ENCODE measurements at regions not wholly inside any gene's neighbourhood (a gene's known extent, or its start where the extent isn't known, plus 50 kb on each side); places are given as distances from the start of the nearest gene placed in this dataset.

- peaks cover 4% of the 10 kb centered on the region for H3K4me1 Mint-ChIP-seq (ENCODE audit: low read depth)
- no peak for ATAC-seq
- H3K9me3 Mint-ChIP-seq (ENCODE audit: insufficient read depth) = peaks cover 4% of the 10 kb centered on the region
- ChIA-PET POLR2A (no interaction called here), CTCF (interaction anchor here (1.2 kb wide), 1 partner anchor 20 kb away, joined by 7 read pairs; no protein-coding TSS in a partner anchor)
- H3K4me3 Mint-ChIP-seq = no peak overlapping the region
- no peaks in the 10 kb centered on the region for H3K36me3 Mint-ChIP-seq (ENCODE audit: low read depth)
- DNase-seq = no peak
- H3K27me3 Mint-ChIP-seq (ENCODE audit: low read depth) = peaks cover 20% of the 10 kb centered on the region
- H3K27ac Mint-ChIP-seq = no peak overlapping the region
These were observed 91.1 kb upstream of the GNAZ start for GRCh38 chr22:22979121-22979724.

GRCh38 chr22:22979954-22980353, 90.4 kb upstream of the GNAZ start:
- H3K36me3 Mint-ChIP-seq (ENCODE audit: low read depth) = no peaks in the 10 kb centered on the region
- DNase-seq (no peak), ATAC-seq (no peak)
- peaks cover 4% of the 10 kb centered on the region for H3K9me3 Mint-ChIP-seq (ENCODE audit: insufficient read depth)
- ChIA-PET POLR2A (no interaction called here), CTCF (interaction anchor here (1.3 kb wide), 1 partner anchor 25 kb away, joined by 4 read pairs; no protein-coding TSS in a partner anchor)
- peaks cover 15% of the 10 kb centered on the region for H3K27me3 Mint-ChIP-seq (ENCODE audit: low read depth)
- H3K4me3 Mint-ChIP-seq = no peak overlapping the region
- no peak overlapping the region for H3K27ac Mint-ChIP-seq
- peaks cover 4% of the 10 kb centered on the region for H3K4me1 Mint-ChIP-seq (ENCODE audit: low read depth)

GRCh38 chr22:22981670-22982571, 88.4 kb upstream of the GNAZ start:
- no peaks in the 10 kb centered on the region for H3K36me3 Mint-ChIP-seq (ENCODE audit: low read depth)
- H3K4me3 Mint-ChIP-seq = no peak overlapping the region
- H3K27ac Mint-ChIP-seq = no peak overlapping the region
- H3K4me1 Mint-ChIP-seq (ENCODE audit: low read depth) = peaks cover 4% of the 10 kb centered on the region
- ATAC-seq = no peak
- peaks cover 4% of the 10 kb centered on the region for H3K9me3 Mint-ChIP-seq (ENCODE audit: insufficient read depth)
- no peak for DNase-seq
- peaks cover 10% of the 10 kb centered on the region for H3K27me3 Mint-ChIP-seq (ENCODE audit: low read depth)
- CTCF ChIA-PET = no interaction called here
- POLR2A ChIA-PET = no interaction called here

- CTCF ChIA-PET = interaction anchor here (0.7 to 1.0 kb wide), 2 partner anchors 21 to 28 kb away, joined by 3 read pairs; no protein-coding TSS in a partner anchor
- Mint-ChIP-seq H3K27me3 (ENCODE audit: low read depth) (peaks cover 10% of the 10 kb centered on the region), H3K4me3 (no peak overlapping the region), H3K27ac (no peak overlapping the region), H3K36me3 (ENCODE audit: low read depth) (no peaks in the 10 kb centered on the region), H3K9me3 (ENCODE audit: insufficient read depth) (peaks cover 4% of the 10 kb centered on the region), H3K4me1 (ENCODE audit: low read depth) (peaks cover 4% of the 10 kb centered on the region)
- ATAC-seq (no peak), DNase-seq (no peak)
- POLR2A ChIA-PET = no interaction called here
These were observed 87.7 kb upstream of the GNAZ start for GRCh38 chr22:22982616-22983015.

- Mint-ChIP-seq H3K27ac (no peak overlapping the region), H3K27me3 (ENCODE audit: low read depth) (peaks cover 8% of the 10 kb centered on the region), H3K9me3 (ENCODE audit: insufficient read depth) (no peaks in the 10 kb centered on the region), H3K4me3 (no peak overlapping the region), H3K36me3 (ENCODE audit: low read depth) (no peaks in the 10 kb centered on the region), H3K4me1 (ENCODE audit: low read depth) (peaks cover 4% of the 10 kb centered on the region)
- CTCF ChIA-PET = interaction anchor here (0.7 to 1.0 kb wide), 2 partner anchors 21 to 28 kb away, joined by 3 read pairs; no protein-coding TSS in a partner anchor
- DNase-seq (no peak), ATAC-seq (no peak)
- POLR2A ChIA-PET = no interaction called here
These were observed 87.2 kb upstream of the GNAZ start for GRCh38 chr22:22983123-22983522.

GRCh38 chr22:22983816-22984215, 86.5 kb upstream of the GNAZ start:
- ATAC-seq (no peak), DNase-seq (no peak)
- no peaks in the 10 kb centered on the region for H3K9me3 Mint-ChIP-seq (ENCODE audit: insufficient read depth)
- H3K27ac Mint-ChIP-seq = no peak overlapping the region
- no peaks in the 10 kb centered on the region for H3K36me3 Mint-ChIP-seq (ENCODE audit: low read depth)
- no peak overlapping the region for H3K4me3 Mint-ChIP-seq
- peaks cover 4% of the 10 kb centered on the region for H3K4me1 Mint-ChIP-seq (ENCODE audit: low read depth)
- H3K27me3 Mint-ChIP-seq (ENCODE audit: low read depth) = peaks cover 13% of the 10 kb centered on the region
- CTCF ChIA-PET = no interaction called here
- POLR2A ChIA-PET = no interaction called here

- Mint-ChIP-seq H3K9me3 (ENCODE audit: insufficient read depth) (no peaks in the 10 kb centered on the region), H3K4me1 (ENCODE audit: low read depth) (peaks cover 4% of the 10 kb centered on the region), H3K36me3 (ENCODE audit: low read depth) (no peaks in the 10 kb centered on the region), H3K27ac (no peak overlapping the region), H3K4me3 (no peak overlapping the region), H3K27me3 (ENCODE audit: low read depth) (peaks cover 15% of the 10 kb centered on the region)
- ChIA-PET CTCF (no interaction called here), POLR2A (no interaction called here)
- no peak for DNase-seq
- no peak for ATAC-seq
These were observed 85.4 kb upstream of the GNAZ start for GRCh38 chr22:22984967-22985366.

GRCh38 chr22:22986008-22986407, 84.3 kb upstream of the GNAZ start:
- CTCF ChIA-PET = no interaction called here
- ATAC-seq (no peak), DNase-seq (no peak)
- no peaks in the 10 kb centered on the region for H3K9me3 Mint-ChIP-seq (ENCODE audit: insufficient read depth)
- H3K36me3 Mint-ChIP-seq (ENCODE audit: low read depth) = no peaks in the 10 kb centered on the region
- H3K4me1 Mint-ChIP-seq (ENCODE audit: low read depth) = peaks cover 4% of the 10 kb centered on the region
- POLR2A ChIA-PET = no interaction called here
- H3K4me3 Mint-ChIP-seq = no peak overlapping the region
- H3K27ac Mint-ChIP-seq = no peak overlapping the region
- peaks cover 15% of the 10 kb centered on the region for H3K27me3 Mint-ChIP-seq (ENCODE audit: low read depth)

- DNase-seq (no peak), ATAC-seq (no peak)
- POLR2A ChIA-PET = no interaction called here
- Mint-ChIP-seq H3K4me3 (no peak overlapping the region), H3K4me1 (ENCODE audit: low read depth) (peaks cover 4% of the 10 kb centered on the region), H3K27me3 (ENCODE audit: low read depth) (peaks cover 14% of the 10 kb centered on the region), H3K9me3 (ENCODE audit: insufficient read depth) (no peaks in the 10 kb centered on the region), H3K27ac (no peak overlapping the region), H3K36me3 (ENCODE audit: low read depth) (no peaks in the 10 kb centered on the region)
- CTCF ChIA-PET = no interaction called here
These were observed 83.7 kb upstream of the GNAZ start for GRCh38 chr22:22986640-22987039.

- Mint-ChIP-seq H3K27me3 (ENCODE audit: low read depth) (peaks cover 13% of the 10 kb centered on the region), H3K4me1 (ENCODE audit: low read depth) (peaks cover 4% of the 10 kb centered on the region), H3K27ac (no peak overlapping the region), H3K4me3 (no peak overlapping the region), H3K9me3 (ENCODE audit: insufficient read depth) (no peaks in the 10 kb centered on the region), H3K36me3 (ENCODE audit: low read depth) (no peaks in the 10 kb centered on the region)
- POLR2A ChIA-PET = no interaction called here
- ATAC-seq (no peak), DNase-seq (no peak)
- CTCF ChIA-PET = no interaction called here
These were observed 82.2 kb upstream of the GNAZ start for GRCh38 chr22:22988150-22988549.

- DNase-seq (no peak), ATAC-seq (no peak)
- POLR2A ChIA-PET = no interaction called here
- H3K27me3 Mint-ChIP-seq (ENCODE audit: low read depth) = peaks cover 16% of the 10 kb centered on the region
- H3K36me3 Mint-ChIP-seq (ENCODE audit: low read depth) = no peaks in the 10 kb centered on the region
- no peaks in the 10 kb centered on the region for H3K4me1 Mint-ChIP-seq (ENCODE audit: low read depth)
- no peak overlapping the region for H3K27ac Mint-ChIP-seq
- no peak overlapping the region for H3K4me3 Mint-ChIP-seq
- no peaks in the 10 kb centered on the region for H3K9me3 Mint-ChIP-seq (ENCODE audit: insufficient read depth)
- CTCF ChIA-PET = no interaction called here
These were observed 81.5 kb upstream of the GNAZ start for GRCh38 chr22:22988785-22989184.

GRCh38 chr22:22989856-22990255, 80.5 kb upstream of the GNAZ start:
- Mint-ChIP-seq H3K4me1 (ENCODE audit: low read depth) (no peaks in the 10 kb centered on the region), H3K27me3 (ENCODE audit: low read depth) (peaks cover 20% of the 10 kb centered on the region), H3K27ac (no peak overlapping the region), H3K36me3 (ENCODE audit: low read depth) (no peaks in the 10 kb centered on the region), H3K9me3 (ENCODE audit: insufficient read depth) (no peaks in the 10 kb centered on the region), H3K4me3 (no peak overlapping the region)
- ATAC-seq (no peak), DNase-seq (no peak)
- POLR2A ChIA-PET = no interaction called here
- CTCF ChIA-PET = no interaction called here
